ENCODE measurements at regions not wholly inside any gene's neighbourhood (a gene's known extent, or its start where the extent isn't known, plus 50 kb on each side); places are given as distances from the start of the nearest gene placed in this dataset.

GRCh38 chr13:106102786-106103185 lies 432.7 kb downstream of the EFNB2 start:
- no peak for TF ChIP-seq YY1 (IDR thresholded peaks at IDR 0.05; ENCODE audit: insufficient read depth, insufficient read length)
- no peak for TF ChIP-seq ZNF274 (IDR thresholded peaks at IDR 0.05; ENCODE audit: low read depth, low read length)
